ENCODE measurements at regions not wholly inside any gene's neighbourhood (a gene's known extent, or its start where the extent isn't known, plus 50 kb on each side); places are given as distances from the start of the nearest gene placed in this dataset.

DNA sequence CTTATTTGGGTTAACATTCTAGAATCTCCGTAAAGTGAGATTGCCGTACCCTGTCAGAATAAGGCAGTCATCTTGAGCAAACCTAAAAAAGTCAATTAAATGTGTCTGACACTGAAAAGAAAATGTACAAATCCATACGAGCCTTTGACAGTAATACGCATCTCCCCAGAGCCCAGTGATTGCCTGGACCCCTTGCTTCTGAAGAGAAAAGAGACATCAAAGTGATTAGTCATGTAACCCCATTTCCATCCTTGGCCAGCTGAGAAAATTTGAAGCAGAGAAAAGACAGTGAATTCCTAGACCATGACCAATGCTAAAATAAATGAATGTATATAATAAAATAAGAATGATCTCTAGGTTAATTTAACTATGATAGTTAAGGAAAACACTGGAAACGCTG is 1499.4 kb downstream of the SUCLG1 start:
- TF ChIP-seq, protein P1, sequence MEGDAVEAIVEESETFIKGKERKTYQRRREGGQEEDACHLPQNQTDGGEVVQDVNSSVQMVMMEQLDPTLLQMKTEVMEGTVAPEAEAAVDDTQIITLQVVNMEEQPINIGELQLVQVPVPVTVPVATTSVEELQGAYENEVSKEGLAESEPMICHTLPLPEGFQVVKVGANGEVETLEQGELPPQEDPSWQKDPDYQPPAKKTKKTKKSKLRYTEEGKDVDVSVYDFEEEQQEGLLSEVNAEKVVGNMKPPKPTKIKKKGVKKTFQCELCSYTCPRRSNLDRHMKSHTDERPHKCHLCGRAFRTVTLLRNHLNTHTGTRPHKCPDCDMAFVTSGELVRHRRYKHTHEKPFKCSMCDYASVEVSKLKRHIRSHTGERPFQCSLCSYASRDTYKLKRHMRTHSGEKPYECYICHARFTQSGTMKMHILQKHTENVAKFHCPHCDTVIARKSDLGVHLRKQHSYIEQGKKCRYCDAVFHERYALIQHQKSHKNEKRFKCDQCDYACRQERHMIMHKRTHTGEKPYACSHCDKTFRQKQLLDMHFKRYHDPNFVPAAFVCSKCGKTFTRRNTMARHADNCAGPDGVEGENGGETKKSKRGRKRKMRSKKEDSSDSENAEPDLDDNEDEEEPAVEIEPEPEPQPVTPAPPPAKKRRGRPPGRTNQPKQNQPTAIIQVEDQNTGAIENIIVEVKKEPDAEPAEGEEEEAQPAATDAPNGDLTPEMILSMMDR (IDR thresholded peaks at IDR 0.05; ENCODE audit: low read depth, low read length, poor library complexity, severe bottlenecking): no peak
- TF ChIP-seq EZH2phosphoT487 (IDR thresholded peaks at IDR 0.05; ENCODE audit: borderline replicate concordance, low read length): no peak

Measured in DOHH2 (cell line).